ENCODE measurements at regions not wholly inside any gene's neighbourhood (a gene's known extent, or its start where the extent isn't known, plus 50 kb on each side); places are given as distances from the start of the nearest gene placed in this dataset.

- no peak for TF ChIP-seq SP2 (IDR thresholded peaks at IDR 0.05; ENCODE audit: low read length)
- no peak for TF ChIP-seq CTCF (IDR thresholded peaks at IDR 0.05; ENCODE audit: control extremely low read depth in 1 of 3, insufficient read depth in 1 of 3, low read depth in 1 of 3, low read length in 3 of 3)
- no peak for TF ChIP-seq SIN3A (conservative IDR thresholded peaks at IDR 0.05 in 1 of 2, IDR thresholded peaks at IDR 0.05 in 1 of 2; ENCODE audit: low read depth in 1 of 2, low read length in 2 of 2)
- TF ChIP-seq HDAC2 (IDR thresholded peaks at IDR 0.05; ENCODE audit: borderline replicate concordance in 1 of 2, low read depth in 2 of 2, low read length in 2 of 2), result no peak
- TF ChIP-seq ZNF274 (IDR thresholded peaks at IDR 0.05; ENCODE audit: borderline replicate concordance, extremely low read depth, low read length), result no peak
- no peak for TF ChIP-seq BRCA1 (IDR thresholded peaks at IDR 0.05; ENCODE audit: low read depth, low read length)
- no peak for TF ChIP-seq POLR2A (IDR thresholded peaks at IDR 0.05; ENCODE audit: control extremely low read depth in 1 of 2, low read depth in 2 of 2, low read length in 2 of 2)
- no peak for TF ChIP-seq EZH2 (IDR thresholded peaks at IDR 0.05; ENCODE audit: low read depth, low read length, severe bottlenecking)
- no peak for TF ChIP-seq RXRA (IDR thresholded peaks at IDR 0.05; ENCODE audit: insufficient read depth, low read depth, low read length)
- TF ChIP-seq CHD7 (IDR thresholded peaks at IDR 0.05; ENCODE audit: insufficient replicate concordance, low read length), result no peak
- no peak for TF ChIP-seq SAP30 (IDR thresholded peaks at IDR 0.05; ENCODE audit: insufficient read depth, insufficient replicate concordance, low read length)
- TF ChIP-seq SUZ12 (IDR thresholded peaks at IDR 0.05; ENCODE audit: low read length), result no peak
- TF ChIP-seq YY1 (IDR thresholded peaks at IDR 0.05; ENCODE audit: low read depth, low read length), result no peak
These were observed 248.4 kb upstream of the JUN start for GRCh38 chr1:59032228-59032627.

All from H1 (cell line).